HG03060 (cell line): ENCODE measurements at regions not wholly inside any gene's neighbourhood (a gene's known extent, or its start where the extent isn't known, plus 50 kb on each side); places are given as distances from the start of the nearest gene placed in this dataset.
"Not testable (repeated sequence)": the region's sequence is repeated elsewhere in the genome, so short reads cannot be mapped to it uniquely, and the experiment has no call there.

Experiments
- ATAC-seq: cut with Tn5 transposase; IDR thresholded peaks from one replicate; pipeline ENCODE4 v1.9.1; 2021; ENCODE audit warnings: low read depth, moderate number of reproducible peaks; ENCODE audit not compliant: unreplicated experiment

DNA sequence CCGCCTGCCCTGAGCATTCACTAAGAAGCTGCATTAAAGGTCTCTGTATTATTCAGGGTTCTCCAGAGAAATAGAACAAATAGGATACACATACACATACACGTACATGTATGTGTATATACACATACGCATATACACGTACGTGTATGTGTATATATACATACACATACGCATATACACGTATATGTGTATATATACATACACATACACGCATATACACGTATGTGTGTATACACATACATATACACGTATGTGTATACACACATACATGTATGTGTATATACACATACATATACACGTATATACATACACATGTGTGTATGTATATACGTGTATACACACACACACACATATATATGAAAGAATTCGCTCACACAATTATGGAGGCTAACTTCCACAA is 108.9 kb upstream of the BARHL2 start:
- no peak for ATAC-seq

DNA sequence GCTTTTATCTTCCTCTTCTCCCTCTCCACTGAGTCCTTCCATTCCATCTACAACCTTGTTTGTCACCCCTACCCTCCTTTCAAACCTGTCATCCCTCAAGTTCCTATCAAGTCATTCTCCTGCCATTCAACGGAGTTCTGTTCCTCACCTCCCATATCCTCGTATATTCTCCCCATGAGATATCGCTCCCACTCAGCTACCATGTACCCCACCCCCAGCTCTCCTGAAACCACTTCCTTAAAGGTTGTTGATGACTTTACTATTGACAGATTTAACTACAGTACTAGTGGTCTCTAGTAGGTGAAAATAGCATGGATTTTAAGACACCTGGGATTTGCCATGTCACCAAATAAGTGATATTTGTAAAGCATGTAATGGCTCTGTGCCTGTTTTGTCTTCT is 107.4 kb upstream of the BARHL2 start:
- ATAC-seq, result no peak

GRCh38 chr1:90823686-90824085 is 106.6 kb upstream of the BARHL2 start:
- ATAC-seq, result no peak

- ATAC-seq, result no peak
Measured at GRCh38 chr1:90821788-90822359, 104.8 kb upstream of the BARHL2 start.

DNA sequence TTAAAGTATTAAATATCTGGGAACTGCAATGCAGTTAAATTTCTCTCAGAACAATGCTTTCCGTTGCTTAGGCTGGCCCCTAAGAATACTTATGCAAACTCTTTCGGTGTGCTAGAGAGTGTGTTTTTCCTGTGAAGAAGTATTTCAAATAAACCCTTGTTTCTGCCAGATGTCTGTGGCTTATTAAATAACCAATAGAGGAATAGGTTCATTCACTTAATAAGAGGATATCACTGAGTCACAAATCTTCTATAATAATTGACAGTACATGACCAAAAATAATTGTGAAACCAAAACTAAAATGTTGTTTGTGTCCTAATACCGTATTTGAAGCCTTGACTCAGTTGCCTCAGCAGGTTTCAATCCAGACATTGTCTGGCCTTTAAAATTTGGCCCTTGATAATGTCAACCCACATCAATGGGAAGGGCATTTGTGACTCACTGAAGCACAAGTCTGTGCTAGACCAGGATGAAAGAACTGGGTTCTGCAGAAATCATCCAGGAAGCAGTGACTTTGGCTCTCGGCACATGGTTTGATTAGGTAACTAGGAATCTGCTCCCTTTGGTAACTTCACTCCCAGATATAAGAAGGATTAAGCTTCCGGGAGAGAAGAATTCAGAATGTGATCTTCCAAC is 104.2 kb upstream of the BARHL2 start:
- ATAC-seq, result no peak

DNA sequence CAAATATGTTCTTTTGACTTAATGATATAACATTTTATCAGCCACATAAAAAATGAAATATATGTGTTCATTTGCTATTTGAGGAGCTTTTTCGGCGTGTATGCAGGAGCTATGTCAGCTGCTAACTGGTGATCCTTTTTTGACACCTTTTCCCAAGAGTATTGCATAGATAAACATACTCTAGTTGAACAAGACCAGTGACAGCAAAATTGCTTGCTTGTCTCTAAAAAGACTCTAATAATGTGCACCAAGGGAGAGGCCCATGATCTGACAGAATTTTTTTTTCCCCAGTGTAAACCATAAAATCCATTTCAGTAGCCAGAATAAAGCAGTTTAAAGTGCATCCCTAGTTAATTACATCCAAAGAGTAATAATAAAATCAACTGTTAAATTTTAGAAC is 103.6 kb upstream of the BARHL2 start:
- ATAC-seq, result no peak

GRCh38 chr1:90817399-90817798 is 100.3 kb upstream of the BARHL2 start:
- no peak for ATAC-seq

GRCh38 chr1:90812237-90812636 is 95.1 kb upstream of the BARHL2 start:
- not testable (repeated sequence) for ATAC-seq

DNA sequence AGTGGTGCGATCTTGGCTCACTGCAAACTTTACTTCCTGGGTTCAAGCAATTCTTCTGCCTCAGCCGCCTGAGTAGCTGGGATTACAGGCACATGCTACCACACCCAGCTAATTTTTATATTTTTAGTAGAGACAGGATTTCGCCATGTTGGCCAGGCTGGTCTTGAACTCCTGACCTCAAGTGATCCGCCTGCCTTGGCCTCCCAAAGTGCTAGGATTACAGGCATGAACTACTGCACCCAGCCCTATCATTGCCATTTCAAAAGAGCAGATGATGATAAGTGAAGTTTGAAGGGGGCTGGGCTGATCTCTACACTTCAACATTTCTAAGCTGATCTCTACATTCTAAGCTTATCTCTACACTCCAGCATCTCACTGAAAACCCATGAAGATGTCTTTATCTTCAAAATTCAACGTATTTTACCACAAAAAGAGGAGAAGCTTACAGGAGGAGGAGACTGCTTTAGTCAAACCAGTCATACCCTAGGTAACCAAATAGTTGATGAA is 94.4 kb upstream of the BARHL2 start:
- ATAC-seq, result not testable (repeated sequence)

GRCh38 chr1:90810681-90811080 is 93.6 kb upstream of the BARHL2 start:
- no peak for ATAC-seq

GRCh38 chr1:90809996-90810395 is 92.9 kb upstream of the BARHL2 start:
- ATAC-seq, result no peak

- ATAC-seq, result no peak
Measured at GRCh38 chr1:90809093-90809492, 92.0 kb upstream of the BARHL2 start.

- ATAC-seq, result no peak
Measured at GRCh38 chr1:90807329-90807728, 90.2 kb upstream of the BARHL2 start.

- no peak for ATAC-seq
Measured at GRCh38 chr1:90802622-90803021, 85.5 kb upstream of the BARHL2 start.

- ATAC-seq, result no peak
Measured at GRCh38 chr1:90800012-90800717, 83.1 kb upstream of the BARHL2 start.

GRCh38 chr1:90799326-90799725 is 82.2 kb upstream of the BARHL2 start:
- ATAC-seq, result no peak

- ATAC-seq, result no peak
Measured at GRCh38 chr1:90798883-90799282, 81.8 kb upstream of the BARHL2 start.

- no peak for ATAC-seq
Measured at GRCh38 chr1:90798344-90798743, 81.2 kb upstream of the BARHL2 start.

DNA sequence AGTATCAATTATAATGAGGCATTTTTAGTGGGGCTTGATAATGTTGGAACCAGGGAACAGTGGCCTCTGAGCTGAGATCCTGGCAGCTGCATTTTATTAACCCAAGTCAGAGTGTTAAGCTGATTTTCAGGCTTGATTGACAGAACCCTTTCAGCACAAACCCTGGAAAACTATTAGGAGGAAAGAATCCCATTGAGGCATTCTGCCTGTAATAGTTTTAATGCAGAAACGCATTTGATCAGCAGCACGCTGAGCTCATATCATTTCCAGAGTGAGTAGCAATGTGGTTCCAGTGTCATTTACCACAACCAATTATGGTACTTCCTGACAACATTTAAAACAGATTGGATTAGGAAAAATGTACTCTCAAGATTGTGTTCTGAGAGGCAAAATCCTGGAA is 78.3 kb upstream of the BARHL2 start:
- no peak for ATAC-seq

DNA sequence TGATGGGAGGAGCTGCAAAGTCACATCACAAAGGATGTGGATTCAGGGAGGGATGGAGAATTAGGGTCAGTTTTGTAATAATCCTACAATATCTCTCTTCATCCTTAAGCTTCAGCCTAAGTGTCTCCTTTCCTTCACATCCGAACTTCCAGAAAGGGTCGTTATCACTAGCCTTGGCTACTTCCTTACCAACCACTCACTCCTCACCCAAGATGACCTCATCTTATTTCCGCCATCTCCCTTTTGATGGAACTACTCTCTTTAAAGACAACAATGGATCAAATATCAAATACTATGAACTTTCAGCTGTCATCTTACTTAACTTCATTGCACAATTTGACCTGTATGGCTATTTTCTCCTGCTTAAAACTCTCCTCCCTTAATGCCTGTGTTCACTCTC is 69.6 kb upstream of the BARHL2 start:
- ATAC-seq, result no peak

DNA sequence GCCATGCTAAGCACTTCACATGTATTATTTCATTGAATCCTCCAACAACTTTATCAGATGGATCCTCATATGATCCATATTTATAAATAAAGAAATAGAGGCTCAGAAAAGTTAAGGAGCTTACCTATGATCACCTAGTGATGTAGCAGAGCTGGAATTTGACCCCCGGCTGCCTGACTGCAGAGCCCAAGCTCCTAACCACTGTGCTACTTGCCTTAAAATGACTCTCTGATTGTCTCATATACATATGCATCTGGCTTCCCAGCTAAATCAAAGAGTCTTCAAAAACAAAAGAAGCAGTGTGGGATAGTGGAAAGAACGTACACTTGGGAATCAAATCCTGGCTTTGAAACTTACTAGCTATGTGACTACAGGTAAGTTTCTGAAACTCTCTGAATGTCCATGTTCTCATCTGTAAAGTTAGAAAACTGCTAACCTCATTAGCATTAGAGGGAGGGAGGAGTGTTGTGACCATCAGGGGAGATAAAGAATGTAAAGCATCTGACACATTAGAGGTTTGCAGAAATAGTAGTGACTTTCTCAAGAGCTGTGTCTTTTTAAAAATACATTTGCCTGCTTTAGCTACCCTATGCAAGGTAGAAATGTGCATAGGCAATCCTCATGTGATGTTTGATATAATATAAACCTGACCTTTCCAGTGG is 67.2 kb upstream of the BARHL2 start:
- ATAC-seq, result no peak
